Ascending aorta (tissue), 2 donors: ENCODE measurements at regions not wholly inside any gene's neighbourhood (a gene's known extent, or its start where the extent isn't known, plus 50 kb on each side); places are given as distances from the start of the nearest gene placed in this dataset.
"Not testable (repeated sequence)": the region's sequence is repeated elsewhere in the genome, so short reads cannot be mapped to it uniquely, and the experiment has no call there.

ENCODE experiments used
- DNase-seq, 2 donors: peaks; one replicate each; pipeline ENCODE4 v3.0.0-alpha.2; 2019; ENCODE audit warnings: low spot score in 2 of 2
- H3K27ac ChIP-seq, 2 donors: fragments of 200-600 bp; sonication (generic); one replicate each; pipeline ENCODE4 v1.5.1; 2016 to 2017; ENCODE audit warnings: mild to moderate bottlenecking in 1 of 2
- H3K27me3 ChIP-seq: fragments of 200-600 bp; sonication (generic); one replicate; pipeline ENCODE4 v1.5.1; 2017
- H3K36me3 ChIP-seq, 2 donors: fragments of 200-600 bp; sonication (generic); one replicate each; pipeline ENCODE4 v1.5.1; 2016
- H3K4me1 ChIP-seq, 2 donors: fragments of 200-600 bp; sonication (generic); one replicate each; pipeline ENCODE4 v1.5.1; 2016 to 2017; ENCODE audit warnings: mild to moderate bottlenecking in 1 of 2
- H3K4me3 ChIP-seq, 2 donors: fragments of 200-600 bp; sonication (generic); one replicate each; pipeline ENCODE4 v1.5.1; 2016 to 2017; ENCODE audit warnings: mild to moderate bottlenecking in 1 of 2
- H3K9me3 ChIP-seq, 2 donors: fragments of 200-600 bp; sonication (generic); one replicate each; pipeline ENCODE4 v1.5.1; 2016
- CTCF ChIP-seq, 3 experiments: fragments of 200-600 bp in 2 of 3; fragments of 450-650 bp in 1 of 3; sonication (generic) in 2 of 3; IDR thresholded peaks; one replicate each; pipeline ENCODE4 v1.5.1; 2016 to 2019; ENCODE audit warnings: antibody characterized with exemption in 3 of 3, mild to moderate bottlenecking in 1 of 3, moderate library complexity in 1 of 3
- intact Hi-C: fragments of 100-400 bp; cut with DNase I; formaldehyde crosslinking; loops from one replicate; pipeline ENCODE4 v1.15.1; 2023

- no peak for TF ChIP-seq CTCF (IDR thresholded peaks at IDR 0.05)
- DNase-seq = no peak
- Histone ChIP-seq H3K27ac (no peak overlapping the region), H3K4me3 (no peak overlapping the region), H3K9me3 (no peaks in the 10 kb centered on the region), H3K27me3 (no peaks in the 10 kb centered on the region), H3K4me1 (no peaks in the 10 kb centered on the region), H3K36me3 (no peaks in the 10 kb centered on the region)
- intact Hi-C loops = no loop called here
Observed at GRCh38 chr1:193905288-193906085, 719.1 kb upstream of the B3GALT2 start.

DNA sequence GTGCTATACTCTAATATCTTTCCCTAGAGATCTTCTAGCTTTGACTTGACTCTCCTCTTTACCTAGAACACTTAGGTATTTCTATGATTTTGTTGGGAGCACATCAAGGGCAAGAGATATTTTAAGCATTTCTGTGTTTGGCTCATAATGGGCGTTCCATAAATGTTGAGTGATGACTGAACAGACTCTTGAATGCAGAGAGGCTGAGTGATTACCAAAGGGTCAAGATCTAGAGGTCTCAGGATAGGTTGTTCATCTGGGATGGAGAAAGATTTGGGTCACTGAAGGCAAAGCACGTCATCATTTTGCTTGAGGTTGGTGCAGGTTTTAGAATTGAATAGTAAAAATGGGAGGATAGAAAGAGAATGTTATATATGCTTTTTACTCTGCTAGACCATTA lies 705.4 kb upstream of the B3GALT2 start:
- no peak for DNase-seq
- Histone ChIP-seq H3K27ac (no peak overlapping the region), H3K4me1 (no peaks in the 10 kb centered on the region), H3K9me3 (no peaks in the 10 kb centered on the region), H3K27me3 (no peaks in the 10 kb centered on the region), H3K36me3 (no peaks in the 10 kb centered on the region), H3K4me3 (no peak overlapping the region)
- intact Hi-C loops = no loop called here
- TF ChIP-seq CTCF (IDR thresholded peaks at IDR 0.05) = no peak

DNA sequence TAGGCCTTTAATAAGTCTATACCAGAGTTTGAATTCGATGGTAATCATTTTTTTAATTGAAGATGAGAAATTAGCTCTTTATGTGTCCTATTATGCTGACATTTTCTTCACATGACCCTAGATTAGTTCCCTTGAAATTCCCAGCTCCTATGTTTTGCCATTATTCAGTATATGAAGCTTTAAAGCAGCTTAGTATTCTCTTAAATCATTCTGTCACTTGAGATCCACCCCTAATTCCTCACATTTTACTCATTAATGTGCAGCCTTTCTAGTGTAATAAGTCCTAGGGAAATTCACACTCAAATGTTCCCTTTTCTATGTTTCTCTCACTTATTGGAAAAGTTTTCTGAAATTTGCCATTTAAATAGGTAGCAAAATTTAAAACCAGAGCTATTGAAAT lies 704.5 kb upstream of the B3GALT2 start:
- H3K9me3 ChIP-seq = no peaks in the 10 kb centered on the region
- H3K4me3 ChIP-seq = no peak overlapping the region
- no peaks in the 10 kb centered on the region for H3K4me1 ChIP-seq
- intact Hi-C loops = no loop called here
- no peak overlapping the region for H3K27ac ChIP-seq
- DNase-seq = no peak
- no peaks in the 10 kb centered on the region for H3K36me3 ChIP-seq
- no peaks in the 10 kb centered on the region for H3K27me3 ChIP-seq
- no peak for TF ChIP-seq CTCF (IDR thresholded peaks at IDR 0.05)

- H3K36me3 ChIP-seq = no peaks in the 10 kb centered on the region
- no peak for TF ChIP-seq CTCF (IDR thresholded peaks at IDR 0.05)
- no peak overlapping the region for H3K4me3 ChIP-seq
- H3K9me3 ChIP-seq = no peaks in the 10 kb centered on the region
- no peaks in the 10 kb centered on the region for H3K4me1 ChIP-seq
- no peak for DNase-seq
- no peak overlapping the region for H3K27ac ChIP-seq
- H3K27me3 ChIP-seq = no peaks in the 10 kb centered on the region
- intact Hi-C loops = no loop called here
Observed at GRCh38 chr1:193884848-193885558, 698.6 kb upstream of the B3GALT2 start.

DNA sequence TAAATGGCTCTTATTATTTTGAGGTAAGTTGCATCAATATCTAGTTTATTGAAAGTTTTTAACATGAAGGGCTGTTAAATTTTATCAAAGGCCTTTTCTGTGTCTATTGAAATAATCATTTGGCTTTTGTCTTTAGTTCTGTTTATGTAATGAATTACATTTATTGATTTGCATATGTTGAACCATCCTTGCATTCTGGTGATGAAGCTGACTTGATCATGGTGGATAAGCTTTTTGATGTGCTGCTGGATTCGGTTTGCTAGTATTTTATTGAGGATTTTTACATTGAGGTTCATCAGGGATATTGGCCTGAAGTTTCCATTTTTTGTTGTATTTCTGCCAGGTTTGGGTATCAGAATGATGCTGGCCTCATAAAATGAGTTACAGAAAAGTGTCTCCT lies 691.5 kb upstream of the B3GALT2 start:
- H3K4me3 ChIP-seq = not testable (repeated sequence)

DNA sequence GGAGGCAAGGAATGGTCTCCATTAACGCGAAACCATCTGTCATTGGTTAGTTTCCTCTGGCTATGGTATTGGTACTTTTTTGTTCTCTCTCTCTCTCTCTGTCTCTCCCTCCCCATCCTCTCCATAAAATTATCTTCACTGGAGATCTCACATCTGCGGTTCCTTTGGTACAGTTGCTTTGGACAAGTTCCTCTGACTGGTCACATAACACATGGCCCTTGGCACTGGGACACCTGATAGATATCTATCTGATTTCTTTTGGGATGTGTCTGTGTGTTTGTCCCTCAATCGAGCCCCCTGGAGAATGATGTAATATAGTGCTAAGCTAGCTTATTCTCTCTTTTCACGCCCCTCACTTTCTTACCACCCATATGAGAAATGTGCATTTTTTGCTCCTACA lies 682.0 kb upstream of the B3GALT2 start:
- H3K27ac ChIP-seq = no peak overlapping the region
- DNase-seq = no peak
- H3K36me3 ChIP-seq = no peaks in the 10 kb centered on the region
- intact Hi-C loops = no loop called here
- H3K9me3 ChIP-seq = no peaks in the 10 kb centered on the region
- no peak overlapping the region for H3K4me3 ChIP-seq
- no peaks in the 10 kb centered on the region for H3K27me3 ChIP-seq
- H3K4me1 ChIP-seq = no peaks in the 10 kb centered on the region
- TF ChIP-seq CTCF (IDR thresholded peaks at IDR 0.05) = no peak

More for the DNA sequence above, 691.5 kb upstream of the B3GALT2 start:
- H3K27ac ChIP-seq, H3K9me3 ChIP-seq, intact Hi-C loops, DNase-seq, H3K27me3 ChIP-seq, H3K4me1 ChIP-seq, H3K36me3 ChIP-seq: not testable (repeated sequence)
